ENCODE measurements at regions not wholly inside any gene's neighbourhood (a gene's known extent, or its start where the extent isn't known, plus 50 kb on each side); places are given as distances from the start of the nearest gene placed in this dataset.

DNA sequence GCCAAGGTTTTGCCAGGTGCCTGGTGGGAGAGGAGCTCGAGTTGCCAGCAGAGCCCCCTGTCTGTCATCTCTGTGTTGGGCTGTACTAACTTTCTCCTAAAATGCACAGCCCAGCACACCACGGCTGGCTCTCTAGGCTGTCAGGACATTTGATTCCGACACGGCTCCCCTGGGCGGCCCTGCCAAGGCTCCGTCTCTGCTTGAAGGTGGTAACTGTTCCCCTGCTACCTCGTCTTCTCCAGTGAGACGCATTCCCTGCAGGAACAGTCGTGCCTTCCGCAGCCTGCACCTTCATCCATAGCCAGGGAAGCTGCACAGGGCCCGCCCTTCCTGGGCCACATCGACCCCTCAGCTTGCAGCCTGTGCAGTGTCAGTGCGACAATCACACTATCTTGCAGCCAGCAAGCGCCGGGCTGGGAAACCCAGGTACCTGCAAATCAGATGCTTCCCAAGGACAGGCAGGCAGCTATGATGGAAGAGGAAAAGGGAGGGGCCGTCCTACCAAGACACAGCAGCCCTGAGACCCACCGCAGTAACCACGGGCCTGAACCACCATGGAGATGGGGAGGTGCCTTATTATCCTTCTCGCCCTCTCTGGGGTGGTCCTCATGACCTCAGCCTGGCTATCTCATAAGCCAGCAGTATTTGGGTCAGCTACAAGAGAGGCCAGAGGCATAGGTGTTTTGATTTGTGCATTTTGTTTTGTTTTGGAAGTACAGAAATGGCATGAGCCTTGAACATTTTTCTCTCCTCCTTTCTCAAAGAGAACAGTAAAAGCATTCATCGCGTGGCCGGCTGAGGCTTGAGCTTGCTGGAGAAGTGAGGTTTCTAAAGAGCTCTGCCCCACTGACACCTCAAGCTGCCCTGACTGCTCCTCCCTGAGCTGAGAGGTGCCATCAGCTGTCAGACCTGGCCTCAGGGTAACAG lies 361.7 kb upstream of the TNRC6C start:
- TF ChIP-seq POLR2AphosphoS5 (IDR thresholded peaks at IDR 0.05; ENCODE audit: insufficient read depth in 1 of 2, low read depth in 1 of 2) = no peak
- TF ChIP-seq POLR2A (IDR thresholded peaks at IDR 0.05) = no peak
- TF ChIP-seq, protein P1, sequence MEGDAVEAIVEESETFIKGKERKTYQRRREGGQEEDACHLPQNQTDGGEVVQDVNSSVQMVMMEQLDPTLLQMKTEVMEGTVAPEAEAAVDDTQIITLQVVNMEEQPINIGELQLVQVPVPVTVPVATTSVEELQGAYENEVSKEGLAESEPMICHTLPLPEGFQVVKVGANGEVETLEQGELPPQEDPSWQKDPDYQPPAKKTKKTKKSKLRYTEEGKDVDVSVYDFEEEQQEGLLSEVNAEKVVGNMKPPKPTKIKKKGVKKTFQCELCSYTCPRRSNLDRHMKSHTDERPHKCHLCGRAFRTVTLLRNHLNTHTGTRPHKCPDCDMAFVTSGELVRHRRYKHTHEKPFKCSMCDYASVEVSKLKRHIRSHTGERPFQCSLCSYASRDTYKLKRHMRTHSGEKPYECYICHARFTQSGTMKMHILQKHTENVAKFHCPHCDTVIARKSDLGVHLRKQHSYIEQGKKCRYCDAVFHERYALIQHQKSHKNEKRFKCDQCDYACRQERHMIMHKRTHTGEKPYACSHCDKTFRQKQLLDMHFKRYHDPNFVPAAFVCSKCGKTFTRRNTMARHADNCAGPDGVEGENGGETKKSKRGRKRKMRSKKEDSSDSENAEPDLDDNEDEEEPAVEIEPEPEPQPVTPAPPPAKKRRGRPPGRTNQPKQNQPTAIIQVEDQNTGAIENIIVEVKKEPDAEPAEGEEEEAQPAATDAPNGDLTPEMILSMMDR (IDR thresholded peaks at IDR 0.05) = no peak
- Histone ChIP-seq H3K27me3 (no peaks in the 10 kb centered on the region), H3K9me3 (no peaks in the 10 kb centered on the region), H3K4me3 (no peak overlapping the region), H3K27ac (no peak overlapping the region), H3K36me3 (no peaks in the 10 kb centered on the region), H3K4me1 (peaks cover 13% of the 10 kb centered on the region)
- intact Hi-C loops (cut with DNase I) = no loop called here
- DNase-seq (ENCODE audit: extremely low spot score in 2 of 2) = no peak

DNA sequence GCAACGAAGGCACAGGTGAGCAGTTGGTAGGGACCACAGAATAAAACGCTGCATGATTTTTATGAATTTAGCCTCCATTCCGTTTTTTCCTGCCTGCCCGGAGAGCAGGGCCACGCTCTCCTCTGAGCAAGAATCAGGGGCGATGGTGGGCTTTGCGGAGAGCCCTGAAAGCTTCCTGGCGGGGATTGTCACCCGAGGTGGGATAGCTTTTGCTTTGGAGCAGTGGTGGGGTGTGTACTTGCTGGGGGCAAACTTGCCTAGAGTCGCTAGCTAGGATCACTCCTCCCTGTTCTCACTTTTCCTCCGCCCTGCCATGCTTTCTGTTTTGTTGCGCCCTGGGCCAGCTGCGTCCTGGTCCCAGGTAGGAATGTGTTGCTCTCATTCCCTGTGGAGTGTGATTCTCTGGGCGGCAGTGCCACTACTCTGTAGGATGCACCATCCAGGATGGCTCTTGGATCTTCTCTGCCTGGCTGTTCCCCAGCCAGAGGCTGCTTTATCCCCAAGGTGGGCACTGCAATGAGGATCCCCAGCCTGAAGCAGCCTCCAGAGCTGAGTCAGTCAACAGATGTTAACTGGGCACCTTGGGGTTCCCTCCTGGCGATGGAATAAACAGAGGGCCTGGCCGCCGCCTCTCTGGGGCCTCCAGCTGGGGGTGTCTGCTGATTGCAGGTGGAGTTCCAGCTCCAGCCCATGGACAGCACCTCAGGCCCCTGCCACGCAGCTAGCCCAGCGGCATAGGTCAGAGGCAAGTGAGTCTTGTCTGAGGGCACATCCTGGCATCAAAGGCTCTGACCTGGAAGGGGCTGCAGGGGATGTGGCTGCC lies 360.9 kb upstream of the TNRC6C start:
- Histone ChIP-seq H3K27me3 (no peaks in the 10 kb centered on the region), H3K9me3 (no peaks in the 10 kb centered on the region)
- intact Hi-C loops (cut with DNase I) = no loop called here

DNA sequence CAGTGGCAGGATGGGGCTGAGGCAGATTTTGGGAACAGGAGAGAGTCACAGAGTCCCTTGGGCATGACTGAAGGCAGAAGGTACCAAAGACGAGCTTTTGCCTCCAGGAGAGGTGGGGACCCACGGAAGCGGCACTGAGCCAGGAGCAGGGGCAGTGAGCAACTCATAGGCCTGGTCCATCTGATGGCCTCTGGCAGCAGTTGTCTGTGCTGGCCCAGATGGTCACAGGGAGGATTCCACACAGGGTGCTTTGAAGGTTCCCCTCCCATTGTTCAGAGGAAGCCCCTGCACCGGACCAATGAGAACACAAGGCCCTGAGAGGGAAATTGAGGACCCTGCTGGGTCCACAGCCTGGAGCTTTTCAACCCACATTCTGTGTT lies 360.3 kb upstream of the TNRC6C start:
- TF ChIP-seq, protein P1 (IDR thresholded peaks at IDR 0.05) = no peak
- TF ChIP-seq POLR2AphosphoS5 (IDR thresholded peaks at IDR 0.05; ENCODE audit: insufficient read depth in 1 of 2, low read depth in 1 of 2) = no peak
- TF ChIP-seq POLR2A (IDR thresholded peaks at IDR 0.05) = no peak
- H3K9me3 ChIP-seq = no peaks in the 10 kb centered on the region
- no peaks in the 10 kb centered on the region for H3K36me3 ChIP-seq
- no peak overlapping the region for H3K4me3 ChIP-seq
- H3K27me3 ChIP-seq = no peaks in the 10 kb centered on the region
- intact Hi-C loops (cut with DNase I) = no loop called here
- no peak overlapping the region for H3K27ac ChIP-seq
- H3K4me1 ChIP-seq = peaks cover 23% of the 10 kb centered on the region
- DNase-seq (ENCODE audit: extremely low spot score in 2 of 2) = no peak

More for the DNA sequence above, 360.9 kb upstream of the TNRC6C start:
- H3K4me3 ChIP-seq = no peak overlapping the region
- TF ChIP-seq, protein P1 (IDR thresholded peaks at IDR 0.05) = no peak
- TF ChIP-seq POLR2A (IDR thresholded peaks at IDR 0.05) (no peak), POLR2AphosphoS5 (IDR thresholded peaks at IDR 0.05; ENCODE audit: insufficient read depth in 1 of 2, low read depth in 1 of 2) (no peak)
- no peak overlapping the region for H3K27ac ChIP-seq
- DNase-seq (ENCODE audit: extremely low spot score in 2 of 2) = no peak
- H3K36me3 ChIP-seq = no peaks in the 10 kb centered on the region
- peaks cover 17% of the 10 kb centered on the region for H3K4me1 ChIP-seq

DNA sequence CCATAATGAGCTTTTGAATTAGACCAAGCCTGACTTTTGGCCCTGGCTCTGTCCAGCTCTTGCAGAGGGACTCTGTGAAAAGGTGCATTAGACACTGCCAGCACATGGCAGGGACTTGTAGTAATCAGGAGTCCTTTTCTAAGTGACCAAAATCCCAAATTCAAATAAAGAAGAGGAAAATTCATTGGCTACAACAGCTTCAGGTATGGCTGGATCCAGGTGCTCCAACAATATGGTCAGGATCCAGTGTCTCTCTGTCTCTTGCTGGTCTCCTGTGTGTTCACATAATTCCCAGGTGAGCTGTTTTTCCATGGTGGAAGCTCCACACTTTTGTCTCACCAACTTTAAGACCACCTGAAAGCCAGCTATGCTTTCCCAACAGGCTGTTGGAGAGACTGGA lies 358.8 kb upstream of the TNRC6C start:
- no peaks in the 10 kb centered on the region for H3K27me3 ChIP-seq
- TF ChIP-seq POLR2A (IDR thresholded peaks at IDR 0.05) (no peak), POLR2AphosphoS5 (IDR thresholded peaks at IDR 0.05; ENCODE audit: insufficient read depth in 1 of 2, low read depth in 1 of 2) (no peak)
- TF ChIP-seq, protein P1 (IDR thresholded peaks at IDR 0.05) = no peak
- no peaks in the 10 kb centered on the region for H3K36me3 ChIP-seq
- peaks cover 33% of the 10 kb centered on the region for H3K4me1 ChIP-seq
- H3K27ac ChIP-seq = no peak overlapping the region
- intact Hi-C loops (cut with DNase I) = no loop called here
- no peak for DNase-seq (ENCODE audit: extremely low spot score in 2 of 2)
- no peaks in the 10 kb centered on the region for H3K9me3 ChIP-seq
- H3K4me3 ChIP-seq = no peak overlapping the region

Data from vagina (tissue), 2 donors.